Liver (tissue), 8 donors: ENCODE measurements at regions not wholly inside any gene's neighbourhood (a gene's known extent, or its start where the extent isn't known, plus 50 kb on each side); places are given as distances from the start of the nearest gene placed in this dataset.

Experiments used
- DNase-seq: peaks from one replicate; pipeline ENCODE4 v3.0.0-alpha.2; 2017; ENCODE audit warnings: low spot score
- H3K27ac ChIP-seq, 2 donors: one replicate each; pipeline ENCODE4 v1.7.0; 2013; ENCODE audit warnings: inconsistent platforms in 2 of 2, low read length in 2 of 2, control low read depth in 1 of 2, low read depth in 1 of 2, mild to moderate bottlenecking in 1 of 2
- H3K27me3 ChIP-seq, 4 donors: one replicate each; pipeline versions ENCODE4 v1.6.1 to v1.7.0; 2013; ENCODE audit warnings: low read length in 3 of 4, inconsistent platforms in 1 of 4, mild to moderate bottlenecking in 1 of 4, moderate library complexity in 1 of 4; ENCODE audit not compliant: control insufficient read depth in 4 of 4, insufficient read depth in 4 of 4
- H3K36me3 ChIP-seq, 4 donors: one replicate each; pipeline versions ENCODE4 v1.6.1 to v1.7.0; 2013; ENCODE audit warnings: low read length in 3 of 4, mild to moderate bottlenecking in 3 of 4, low read depth in 1 of 4, moderate library complexity in 1 of 4; ENCODE audit not compliant: control insufficient read depth in 4 of 4, insufficient read depth in 3 of 4
- H3K4me1 ChIP-seq, 4 donors: one replicate each; pipeline versions ENCODE4 v1.6.1 to v1.7.0; 2013; ENCODE audit warnings: low read length in 3 of 4, mild to moderate bottlenecking in 3 of 4, moderate library complexity in 1 of 4; ENCODE audit not compliant: control insufficient read depth in 4 of 4, insufficient read depth in 4 of 4
- H3K4me3 ChIP-seq, 3 donors: one replicate each; pipeline versions ENCODE4 v1.6.1 to v1.7.0; 2013; ENCODE audit warnings: low read length in 3 of 3, control low read depth in 1 of 3, low read depth in 1 of 3, mild to moderate bottlenecking in 1 of 3
- H3K9ac ChIP-seq, 2 donors: one replicate each; pipeline ENCODE4 v1.7.0; 2013; ENCODE audit warnings: low read length in 2 of 2, mild to moderate bottlenecking in 2 of 2, moderate library complexity in 2 of 2, control low read depth in 1 of 2, low read depth in 1 of 2
- H3K9me3 ChIP-seq, 4 donors: one replicate each; pipeline versions ENCODE4 v1.6.1 to v1.7.0; 2013; ENCODE audit warnings: low read length in 3 of 4; ENCODE audit not compliant: control insufficient read depth in 4 of 4
- EGR1 ChIP-seq, 2 donors: IDR thresholded peaks; 2 replicates each; pipeline ENCODE4 v1.6.1; 2016 to 2018; ENCODE audit warnings: antibody characterized with exemption in 2 of 2, low read depth in 2 of 2
- FOXA1 ChIP-seq: IDR thresholded peaks from 2 replicates; pipeline ENCODE4 v1.6.1; 2016; ENCODE audit warnings: antibody characterized with exemption
- FOXA2 ChIP-seq: IDR thresholded peaks from 2 replicates; pipeline ENCODE4 v1.6.1; 2016; ENCODE audit warnings: antibody characterized with exemption
- GABPA ChIP-seq, 2 donors: IDR thresholded peaks in 1 of 2; conservative IDR thresholded peaks in 1 of 2; 2 replicates each; pipeline ENCODE4 v1.6.1; 2016; ENCODE audit warnings: antibody characterized with exemption in 2 of 2, mild to moderate bottlenecking in 1 of 2, moderate library complexity in 1 of 2
- HNF4A ChIP-seq, 2 donors: conservative IDR thresholded peaks; 2 replicates each; pipeline ENCODE4 v1.6.1; 2016; ENCODE audit warnings: antibody characterized with exemption in 2 of 2, mild to moderate bottlenecking in 2 of 2
- JUND ChIP-seq, 2 donors: IDR thresholded peaks; 2 replicates each; pipeline ENCODE4 v1.6.1; 2016; ENCODE audit warnings: antibody characterized with exemption in 2 of 2
- NR2F2 ChIP-seq: IDR thresholded peaks from 2 replicates; pipeline ENCODE4 v1.6.1; 2016; ENCODE audit warnings: antibody characterized with exemption
- RAD21 ChIP-seq, 2 donors: IDR thresholded peaks; 2 replicates each; pipeline ENCODE4 v1.6.1; 2016; ENCODE audit warnings: antibody characterized with exemption in 2 of 2, mild to moderate bottlenecking in 2 of 2
- RXRA ChIP-seq, 2 donors: IDR thresholded peaks; 2 replicates each; pipeline ENCODE4 v1.6.1; 2017 to 2018; ENCODE audit warnings: antibody characterized with exemption in 2 of 2, mild to moderate bottlenecking in 1 of 2
- SP1 ChIP-seq: IDR thresholded peaks from 2 replicates; pipeline ENCODE4 v1.6.1; 2018; ENCODE audit warnings: antibody characterized with exemption, mild to moderate bottlenecking
- TAF1 ChIP-seq: conservative IDR thresholded peaks from 2 replicates; pipeline ENCODE4 v1.6.1; 2016; ENCODE audit warnings: antibody characterized with exemption, mild to moderate bottlenecking
- YY1 ChIP-seq: IDR thresholded peaks from 2 replicates; pipeline ENCODE4 v1.6.1; 2016; ENCODE audit warnings: antibody characterized with exemption, mild to moderate bottlenecking
- WGBS: extraction: QIAGEN DNeasy Blood & Tissue Kit; methylation state at CpG from one replicate; pipeline ENCODE4 v1.1.7; 2013; 5-methylcytosine and 5-hydroxymethylcytosine counted together
- TF ChIP-seq, protein P1 (sequence below): fragments of 150-350 bp; IDR thresholded peaks from 2 replicates; pipeline ENCODE4 v1.5.1; 2017; ENCODE audit warnings: improper control_type of control experiment, low read depth, low read length; ENCODE audit not compliant: missing input control
- TF ChIP-seq, protein P2 (sequence below): IDR thresholded peaks from 2 replicates; pipeline ENCODE4 v1.6.1; 2016; ENCODE audit warnings: antibody characterized with exemption, mild to moderate bottlenecking
- TF ChIP-seq, protein P3 (sequence below): IDR thresholded peaks from 2 replicates; pipeline ENCODE4 v1.6.1; 2016; ENCODE audit warnings: antibody characterized with exemption
- TF ChIP-seq, protein P4 (sequence below): IDR thresholded peaks from 2 replicates; pipeline ENCODE4 v1.6.1; 2016; ENCODE audit warnings: antibody characterized with exemption
- TF ChIP-seq, protein P5 (sequence below): IDR thresholded peaks from 2 replicates; pipeline ENCODE4 v1.6.1; 2016; ENCODE audit warnings: antibody characterized with exemption
- donor health status: healthy.
- donor health status: healthy.
- donor health status: healthy.
- donor health status: healthy.
- donor health status: healthy.

GRCh38 chr6:44528716-44529115 is 141.2 kb downstream of the CDC5L start:
- Histone ChIP-seq H3K36me3 (no peaks in the 10 kb centered on the region), H3K27ac (no peak overlapping the region), H3K9me3 (no peaks in the 10 kb centered on the region), H3K27me3 (no peaks in the 10 kb centered on the region), H3K4me3 (no peak overlapping the region), H3K4me1 (no peaks in the 10 kb centered on the region), H3K9ac (no peak overlapping the region)
- TF ChIP-seq, protein P1, sequence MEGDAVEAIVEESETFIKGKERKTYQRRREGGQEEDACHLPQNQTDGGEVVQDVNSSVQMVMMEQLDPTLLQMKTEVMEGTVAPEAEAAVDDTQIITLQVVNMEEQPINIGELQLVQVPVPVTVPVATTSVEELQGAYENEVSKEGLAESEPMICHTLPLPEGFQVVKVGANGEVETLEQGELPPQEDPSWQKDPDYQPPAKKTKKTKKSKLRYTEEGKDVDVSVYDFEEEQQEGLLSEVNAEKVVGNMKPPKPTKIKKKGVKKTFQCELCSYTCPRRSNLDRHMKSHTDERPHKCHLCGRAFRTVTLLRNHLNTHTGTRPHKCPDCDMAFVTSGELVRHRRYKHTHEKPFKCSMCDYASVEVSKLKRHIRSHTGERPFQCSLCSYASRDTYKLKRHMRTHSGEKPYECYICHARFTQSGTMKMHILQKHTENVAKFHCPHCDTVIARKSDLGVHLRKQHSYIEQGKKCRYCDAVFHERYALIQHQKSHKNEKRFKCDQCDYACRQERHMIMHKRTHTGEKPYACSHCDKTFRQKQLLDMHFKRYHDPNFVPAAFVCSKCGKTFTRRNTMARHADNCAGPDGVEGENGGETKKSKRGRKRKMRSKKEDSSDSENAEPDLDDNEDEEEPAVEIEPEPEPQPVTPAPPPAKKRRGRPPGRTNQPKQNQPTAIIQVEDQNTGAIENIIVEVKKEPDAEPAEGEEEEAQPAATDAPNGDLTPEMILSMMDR, result no peak
- TF ChIP-seq FOXA2 (no peak), TAF1 (no peak), YY1 (no peak), HNF4A (conservative IDR thresholded peaks at IDR 0.05) (no peak)
- TF ChIP-seq, protein P2, sequence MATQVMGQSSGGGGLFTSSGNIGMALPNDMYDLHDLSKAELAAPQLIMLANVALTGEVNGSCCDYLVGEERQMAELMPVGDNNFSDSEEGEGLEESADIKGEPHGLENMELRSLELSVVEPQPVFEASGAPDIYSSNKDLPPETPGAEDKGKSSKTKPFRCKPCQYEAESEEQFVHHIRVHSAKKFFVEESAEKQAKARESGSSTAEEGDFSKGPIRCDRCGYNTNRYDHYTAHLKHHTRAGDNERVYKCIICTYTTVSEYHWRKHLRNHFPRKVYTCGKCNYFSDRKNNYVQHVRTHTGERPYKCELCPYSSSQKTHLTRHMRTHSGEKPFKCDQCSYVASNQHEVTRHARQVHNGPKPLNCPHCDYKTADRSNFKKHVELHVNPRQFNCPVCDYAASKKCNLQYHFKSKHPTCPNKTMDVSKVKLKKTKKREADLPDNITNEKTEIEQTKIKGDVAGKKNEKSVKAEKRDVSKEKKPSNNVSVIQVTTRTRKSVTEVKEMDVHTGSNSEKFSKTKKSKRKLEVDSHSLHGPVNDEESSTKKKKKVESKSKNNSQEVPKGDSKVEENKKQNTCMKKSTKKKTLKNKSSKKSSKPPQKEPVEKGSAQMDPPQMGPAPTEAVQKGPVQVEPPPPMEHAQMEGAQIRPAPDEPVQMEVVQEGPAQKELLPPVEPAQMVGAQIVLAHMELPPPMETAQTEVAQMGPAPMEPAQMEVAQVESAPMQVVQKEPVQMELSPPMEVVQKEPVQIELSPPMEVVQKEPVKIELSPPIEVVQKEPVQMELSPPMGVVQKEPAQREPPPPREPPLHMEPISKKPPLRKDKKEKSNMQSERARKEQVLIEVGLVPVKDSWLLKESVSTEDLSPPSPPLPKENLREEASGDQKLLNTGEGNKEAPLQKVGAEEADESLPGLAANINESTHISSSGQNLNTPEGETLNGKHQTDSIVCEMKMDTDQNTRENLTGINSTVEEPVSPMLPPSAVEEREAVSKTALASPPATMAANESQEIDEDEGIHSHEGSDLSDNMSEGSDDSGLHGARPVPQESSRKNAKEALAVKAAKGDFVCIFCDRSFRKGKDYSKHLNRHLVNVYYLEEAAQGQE, result no peak
- WGBS, result 81% methylated on average over 2 of the region's 2 CpGs
- no peak for DNase-seq

DNA sequence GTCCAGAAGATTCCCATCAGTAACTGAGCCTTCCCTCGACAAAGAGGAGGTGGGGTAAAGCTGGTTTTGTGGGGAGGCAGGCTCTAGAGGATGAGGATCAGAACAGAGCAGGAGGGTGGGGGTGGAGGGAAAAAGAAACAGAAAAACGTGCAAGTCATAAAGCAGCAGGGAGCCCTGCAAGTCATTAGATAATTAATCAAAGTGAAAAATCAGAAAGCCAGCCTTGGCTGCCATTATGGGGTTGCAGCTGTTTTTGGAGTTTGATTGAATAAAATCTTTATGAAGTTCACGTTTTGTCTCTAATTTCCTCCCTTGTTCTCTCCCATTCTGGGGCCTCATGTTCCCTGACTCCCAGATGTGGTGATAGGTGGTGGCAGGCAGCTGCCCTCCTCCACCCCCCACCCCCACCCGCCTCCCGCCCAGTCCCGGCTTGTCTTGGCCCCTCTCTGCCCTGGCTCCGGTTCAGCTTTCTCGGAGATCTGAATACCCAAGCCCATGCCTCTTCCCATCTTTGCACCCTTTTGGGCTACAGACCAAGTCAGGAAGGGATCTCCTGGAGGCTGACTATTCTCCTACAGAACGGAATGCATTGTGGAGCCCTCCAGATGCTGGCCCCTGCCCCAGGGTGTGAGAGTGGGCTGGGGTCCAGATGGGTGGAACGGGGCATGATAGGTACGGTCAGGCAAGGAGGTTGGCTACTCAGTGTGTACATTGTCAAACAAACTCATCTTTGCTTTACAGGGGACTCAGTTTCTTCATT is 141.8 kb downstream of the CDC5L start:
- WGBS, result 77% methylated on average over 11 of the region's 11 CpGs

More for the DNA sequence above, 141.8 kb downstream of the CDC5L start:
- Histone ChIP-seq H3K4me1 (no peaks in the 10 kb centered on the region), H3K9ac (no peak overlapping the region), H3K27ac (no peak overlapping the region), H3K4me3 (no peak overlapping the region), H3K27me3 (no peaks in the 10 kb centered on the region), H3K9me3 (no peaks in the 10 kb centered on the region), H3K36me3 (no peaks in the 10 kb centered on the region)
- TF ChIP-seq FOXA1, result no peak
- no peak for TF ChIP-seq GABPA (IDR thresholded peaks at IDR 0.05 in 1 of 2, conservative IDR thresholded peaks at IDR 0.05 in 1 of 2)
- TF ChIP-seq, protein P3, sequence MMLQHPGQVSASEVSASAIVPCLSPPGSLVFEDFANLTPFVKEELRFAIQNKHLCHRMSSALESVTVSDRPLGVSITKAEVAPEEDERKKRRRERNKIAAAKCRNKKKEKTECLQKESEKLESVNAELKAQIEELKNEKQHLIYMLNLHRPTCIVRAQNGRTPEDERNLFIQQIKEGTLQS, result no peak
- no peak for TF ChIP-seq HNF4A (conservative IDR thresholded peaks at IDR 0.05)
- no peak for TF ChIP-seq EGR1 (IDR thresholded peaks at IDR 0.05; ENCODE audit: low read depth in 2 of 2)
- no peak for TF ChIP-seq RAD21 (IDR thresholded peaks at IDR 0.05)
- no peak for TF ChIP-seq FOXA2
- TF ChIP-seq, protein P4, sequence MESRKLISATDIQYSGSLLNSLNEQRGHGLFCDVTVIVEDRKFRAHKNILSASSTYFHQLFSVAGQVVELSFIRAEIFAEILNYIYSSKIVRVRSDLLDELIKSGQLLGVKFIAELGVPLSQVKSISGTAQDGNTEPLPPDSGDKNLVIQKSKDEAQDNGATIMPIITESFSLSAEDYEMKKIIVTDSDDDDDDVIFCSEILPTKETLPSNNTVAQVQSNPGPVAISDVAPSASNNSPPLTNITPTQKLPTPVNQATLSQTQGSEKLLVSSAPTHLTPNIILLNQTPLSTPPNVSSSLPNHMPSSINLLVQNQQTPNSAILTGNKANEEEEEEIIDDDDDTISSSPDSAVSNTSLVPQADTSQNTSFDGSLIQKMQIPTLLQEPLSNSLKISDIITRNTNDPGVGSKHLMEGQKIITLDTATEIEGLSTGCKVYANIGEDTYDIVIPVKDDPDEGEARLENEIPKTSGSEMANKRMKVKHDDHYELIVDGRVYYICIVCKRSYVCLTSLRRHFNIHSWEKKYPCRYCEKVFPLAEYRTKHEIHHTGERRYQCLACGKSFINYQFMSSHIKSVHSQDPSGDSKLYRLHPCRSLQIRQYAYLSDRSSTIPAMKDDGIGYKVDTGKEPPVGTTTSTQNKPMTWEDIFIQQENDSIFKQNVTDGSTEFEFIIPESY, result no peak
- TF ChIP-seq NR2F2, result no peak
- no peak for TF ChIP-seq YY1
- no peak for TF ChIP-seq RXRA (IDR thresholded peaks at IDR 0.05)
- no peak for TF ChIP-seq JUND (IDR thresholded peaks at IDR 0.05)
- TF ChIP-seq, protein P5, sequence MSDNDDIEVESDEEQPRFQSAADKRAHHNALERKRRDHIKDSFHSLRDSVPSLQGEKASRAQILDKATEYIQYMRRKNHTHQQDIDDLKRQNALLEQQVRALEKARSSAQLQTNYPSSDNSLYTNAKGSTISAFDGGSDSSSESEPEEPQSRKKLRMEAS, result no peak
- TF ChIP-seq, protein P1, result no peak
- no peak for TF ChIP-seq SP1
- no peak for TF ChIP-seq TAF1
- DNase-seq, result no peak
